ENCODE measurements at regions not wholly inside any gene's neighbourhood (a gene's known extent, or its start where the extent isn't known, plus 50 kb on each side); places are given as distances from the start of the nearest gene placed in this dataset.

DNA sequence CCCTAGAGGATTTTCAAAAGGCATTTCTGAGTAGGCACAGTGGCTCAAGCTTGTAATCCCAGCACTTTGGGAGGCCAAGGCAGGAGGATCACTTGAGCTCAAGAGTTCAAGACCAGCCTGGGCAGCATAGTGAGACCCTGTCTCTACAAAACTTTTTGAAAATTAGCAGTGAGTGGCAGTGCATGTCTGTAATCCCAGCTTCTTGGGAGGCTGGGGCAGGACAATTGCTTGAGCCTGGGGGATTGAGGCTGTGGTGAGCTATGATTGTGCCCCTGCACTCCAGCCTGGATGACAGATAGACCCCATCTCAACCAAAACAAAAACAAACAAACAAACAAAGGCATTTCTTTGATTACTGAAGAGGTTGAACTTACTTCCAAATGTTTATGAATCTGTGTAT is 201.4 kb downstream of the KIF26A start:
- TF ChIP-seq FOXP2 (optimal IDR thresholded peaks at IDR 0.05; ENCODE audit: borderline replicate concordance, extremely low read depth, extremely low read length, insufficient read depth) (no peak), SIN3A (IDR thresholded peaks at IDR 0.05; ENCODE audit: borderline replicate concordance, insufficient read depth, low read length) (no peak), TAF1 (IDR thresholded peaks at IDR 0.05; ENCODE audit: borderline replicate concordance, insufficient read depth, low read length) (no peak), POLR2AphosphoS5 (IDR thresholded peaks at IDR 0.05; ENCODE audit: low read depth, low read length) (no peak)
- TF ChIP-seq, protein P1, sequence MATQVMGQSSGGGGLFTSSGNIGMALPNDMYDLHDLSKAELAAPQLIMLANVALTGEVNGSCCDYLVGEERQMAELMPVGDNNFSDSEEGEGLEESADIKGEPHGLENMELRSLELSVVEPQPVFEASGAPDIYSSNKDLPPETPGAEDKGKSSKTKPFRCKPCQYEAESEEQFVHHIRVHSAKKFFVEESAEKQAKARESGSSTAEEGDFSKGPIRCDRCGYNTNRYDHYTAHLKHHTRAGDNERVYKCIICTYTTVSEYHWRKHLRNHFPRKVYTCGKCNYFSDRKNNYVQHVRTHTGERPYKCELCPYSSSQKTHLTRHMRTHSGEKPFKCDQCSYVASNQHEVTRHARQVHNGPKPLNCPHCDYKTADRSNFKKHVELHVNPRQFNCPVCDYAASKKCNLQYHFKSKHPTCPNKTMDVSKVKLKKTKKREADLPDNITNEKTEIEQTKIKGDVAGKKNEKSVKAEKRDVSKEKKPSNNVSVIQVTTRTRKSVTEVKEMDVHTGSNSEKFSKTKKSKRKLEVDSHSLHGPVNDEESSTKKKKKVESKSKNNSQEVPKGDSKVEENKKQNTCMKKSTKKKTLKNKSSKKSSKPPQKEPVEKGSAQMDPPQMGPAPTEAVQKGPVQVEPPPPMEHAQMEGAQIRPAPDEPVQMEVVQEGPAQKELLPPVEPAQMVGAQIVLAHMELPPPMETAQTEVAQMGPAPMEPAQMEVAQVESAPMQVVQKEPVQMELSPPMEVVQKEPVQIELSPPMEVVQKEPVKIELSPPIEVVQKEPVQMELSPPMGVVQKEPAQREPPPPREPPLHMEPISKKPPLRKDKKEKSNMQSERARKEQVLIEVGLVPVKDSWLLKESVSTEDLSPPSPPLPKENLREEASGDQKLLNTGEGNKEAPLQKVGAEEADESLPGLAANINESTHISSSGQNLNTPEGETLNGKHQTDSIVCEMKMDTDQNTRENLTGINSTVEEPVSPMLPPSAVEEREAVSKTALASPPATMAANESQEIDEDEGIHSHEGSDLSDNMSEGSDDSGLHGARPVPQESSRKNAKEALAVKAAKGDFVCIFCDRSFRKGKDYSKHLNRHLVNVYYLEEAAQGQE (IDR thresholded peaks at IDR 0.05; ENCODE audit: insufficient read depth in 1 of 2, low read depth in 2 of 2, low read length in 2 of 2), result no peak

DNA sequence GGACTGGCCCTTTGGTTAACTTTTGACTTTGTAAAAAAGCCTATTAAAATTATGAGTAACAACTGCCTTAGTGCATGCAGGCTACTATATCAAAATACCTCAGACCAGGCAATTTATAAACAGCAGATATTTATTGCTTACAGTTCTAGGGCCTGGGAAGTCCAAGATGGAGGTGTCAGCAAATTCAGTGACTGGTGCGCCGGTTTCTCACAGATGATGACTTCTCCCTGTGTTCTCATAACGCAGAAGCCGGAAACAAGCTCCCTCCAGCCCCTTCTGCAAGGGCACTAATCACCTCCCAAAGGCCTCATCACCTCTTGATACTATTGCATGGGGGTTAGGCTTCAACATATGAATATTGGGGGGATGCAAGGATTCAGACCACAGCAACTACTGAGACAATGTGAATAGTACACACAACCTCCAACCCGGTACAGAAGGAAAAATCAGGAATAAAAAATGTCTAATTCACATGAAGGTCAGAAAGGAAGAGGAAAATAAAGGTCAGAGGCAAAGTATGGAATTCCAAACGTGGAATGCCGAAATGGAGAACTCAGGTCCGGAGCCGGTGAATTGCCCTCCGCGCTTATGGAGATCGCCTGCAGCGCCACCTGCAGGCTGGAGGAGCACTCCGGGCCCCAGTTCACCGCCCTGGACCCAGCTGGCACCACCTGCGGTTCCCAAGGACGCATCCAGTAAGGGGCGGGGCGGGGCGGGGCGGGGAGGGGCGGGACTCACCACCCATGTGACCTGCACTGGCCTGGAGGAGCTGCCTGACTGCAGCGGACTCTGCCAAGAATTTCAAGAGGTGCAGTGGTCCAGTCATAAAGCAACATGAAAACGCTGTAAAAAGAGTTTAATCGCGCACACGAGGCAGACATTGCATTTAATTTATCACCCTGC is 203.4 kb downstream of the KIF26A start:
- TF ChIP-seq FOXP2 (optimal IDR thresholded peaks at IDR 0.05; ENCODE audit: borderline replicate concordance, extremely low read depth, extremely low read length, insufficient read depth) (no peak), TAF1 (IDR thresholded peaks at IDR 0.05; ENCODE audit: borderline replicate concordance, insufficient read depth, low read length) (no peak), SIN3A (IDR thresholded peaks at IDR 0.05; ENCODE audit: borderline replicate concordance, insufficient read depth, low read length) (no peak), POLR2AphosphoS5 (IDR thresholded peaks at IDR 0.05; ENCODE audit: low read depth, low read length) (no peak)
- TF ChIP-seq, protein P1 (IDR thresholded peaks at IDR 0.05; ENCODE audit: insufficient read depth in 1 of 2, low read depth in 2 of 2, low read length in 2 of 2), result no peak

DNA sequence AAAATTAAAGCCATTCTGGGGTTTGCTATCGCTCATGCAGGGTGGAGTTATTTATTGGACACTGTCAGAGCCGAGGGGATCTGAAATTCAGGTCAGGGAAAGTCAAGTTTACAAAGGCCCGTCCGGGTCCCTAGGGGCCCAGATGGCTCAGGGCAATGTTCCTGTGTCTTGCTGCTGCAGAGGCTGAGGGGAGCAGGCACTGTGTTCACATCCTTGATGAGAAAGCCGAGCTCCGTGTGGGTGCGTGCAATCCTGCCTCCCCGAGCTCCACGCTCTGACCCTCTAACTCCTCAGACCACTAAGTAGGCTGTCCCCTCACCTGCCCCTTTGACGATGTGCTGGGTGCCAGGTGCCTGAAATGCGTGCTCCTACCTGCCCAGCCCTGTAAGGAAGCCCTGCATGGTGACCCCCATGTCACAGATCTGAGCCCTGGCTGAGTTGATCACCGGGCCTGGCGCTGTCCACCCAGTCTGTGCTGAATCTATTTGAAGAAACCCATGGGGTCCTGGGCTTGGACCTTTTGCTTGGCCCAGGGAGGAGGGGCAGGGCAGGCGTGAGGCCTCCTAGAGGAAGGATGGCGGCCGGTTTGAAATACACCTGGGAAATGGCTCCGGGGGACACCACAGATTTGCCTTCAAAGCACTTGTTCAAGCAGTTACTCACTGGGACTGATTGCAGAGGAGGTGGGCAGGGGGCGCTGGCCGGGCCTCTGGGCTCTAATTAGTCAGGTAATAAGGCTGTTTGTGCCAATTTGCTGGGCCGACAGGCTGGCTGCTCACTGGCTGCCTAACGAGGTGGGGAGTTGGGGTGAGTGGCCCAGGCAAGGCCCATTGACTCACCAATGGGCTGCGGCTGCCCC is 204.3 kb downstream of the KIF26A start:
- TF ChIP-seq, protein P1 (IDR thresholded peaks at IDR 0.05; ENCODE audit: insufficient read depth in 1 of 2, low read depth in 2 of 2, low read length in 2 of 2), result peak; percentile 87 to 93
- no peak for TF ChIP-seq SIN3A (IDR thresholded peaks at IDR 0.05; ENCODE audit: borderline replicate concordance, insufficient read depth, low read length)
- no peak for TF ChIP-seq FOXP2 (optimal IDR thresholded peaks at IDR 0.05; ENCODE audit: borderline replicate concordance, extremely low read depth, extremely low read length, insufficient read depth)
- TF ChIP-seq TAF1 (IDR thresholded peaks at IDR 0.05; ENCODE audit: borderline replicate concordance, insufficient read depth, low read length), result no peak

DNA sequence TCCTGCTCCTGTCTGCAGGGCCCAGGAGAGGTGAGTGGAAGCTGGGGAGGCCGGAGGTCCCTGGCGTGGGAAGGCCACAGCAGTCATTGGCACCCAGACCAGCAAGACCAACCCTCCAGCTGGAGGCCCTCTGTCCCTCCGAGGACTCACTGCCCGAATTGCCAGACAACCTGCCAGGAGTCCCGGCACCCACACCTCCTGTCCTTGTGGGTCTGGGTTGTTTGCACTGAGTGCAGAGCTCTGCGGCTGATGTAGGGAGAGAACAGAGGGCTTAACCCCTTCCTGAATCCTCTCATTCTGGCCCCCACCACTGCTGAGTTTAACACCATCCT is 204.9 kb downstream of the KIF26A start:
- TF ChIP-seq POLR2AphosphoS5 (IDR thresholded peaks at IDR 0.05; ENCODE audit: low read depth, low read length) (no peak), FOXP2 (optimal IDR thresholded peaks at IDR 0.05; ENCODE audit: borderline replicate concordance, extremely low read depth, extremely low read length, insufficient read depth) (no peak), SIN3A (IDR thresholded peaks at IDR 0.05; ENCODE audit: borderline replicate concordance, insufficient read depth, low read length) (no peak), TAF1 (IDR thresholded peaks at IDR 0.05; ENCODE audit: borderline replicate concordance, insufficient read depth, low read length) (no peak)
- TF ChIP-seq, protein P1 (IDR thresholded peaks at IDR 0.05; ENCODE audit: insufficient read depth in 1 of 2, low read depth in 2 of 2, low read length in 2 of 2), result no peak
